CD4-positive, alpha-beta T cell treated with Interleukin-21 for 1 hour (primary cell): ENCODE measurements at regions not wholly inside any gene's neighbourhood (a gene's known extent, or its start where the extent isn't known, plus 50 kb on each side); places are given as distances from the start of the nearest gene placed in this dataset.
"Not testable (repeated sequence)": the region's sequence is repeated elsewhere in the genome, so short reads cannot be mapped to it uniquely, and the experiment has no call there.

ENCODE experiments used
- DNase-seq: peaks from one replicate; pipeline ENCODE4 v3.0.0-alpha.2; 2020

DNA sequence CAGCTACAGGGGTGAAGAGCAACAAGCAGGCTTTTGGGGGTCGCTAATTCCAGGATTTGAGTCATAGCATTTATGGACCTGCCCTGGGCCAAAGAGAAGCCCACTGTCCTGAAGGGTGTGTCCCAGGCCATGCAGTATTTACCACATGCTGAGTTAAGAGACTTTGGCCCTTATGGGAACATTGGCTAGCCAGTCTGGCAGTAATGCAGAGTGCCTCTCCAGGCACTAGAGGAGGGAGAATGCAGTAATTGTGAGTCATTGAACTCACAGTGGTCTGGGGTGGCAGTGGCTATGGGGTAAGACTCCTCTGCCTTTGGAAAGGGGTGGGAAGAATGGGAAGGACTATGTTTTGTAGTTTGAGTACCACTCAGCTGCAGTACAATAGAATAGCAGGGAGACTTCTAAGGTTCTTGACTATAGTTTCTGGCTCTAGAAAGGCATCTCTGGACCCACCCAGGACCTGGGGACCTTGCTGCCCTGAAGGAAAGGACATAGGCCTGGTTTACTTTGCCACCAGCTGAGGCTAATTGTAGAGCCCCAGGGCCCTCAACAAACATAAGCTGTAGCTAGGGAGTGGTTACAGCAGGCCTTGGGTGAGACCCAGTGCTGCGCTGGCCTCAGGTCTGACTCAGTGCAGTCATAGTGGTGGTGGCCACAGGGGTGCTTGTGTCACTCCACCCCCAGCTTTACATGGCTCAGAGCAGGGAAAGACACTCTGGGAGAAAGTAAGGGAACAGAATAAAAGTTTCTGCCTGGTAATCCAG lies 520.9 kb downstream of the HTR1B start:
- DNase-seq, result no peak

DNA sequence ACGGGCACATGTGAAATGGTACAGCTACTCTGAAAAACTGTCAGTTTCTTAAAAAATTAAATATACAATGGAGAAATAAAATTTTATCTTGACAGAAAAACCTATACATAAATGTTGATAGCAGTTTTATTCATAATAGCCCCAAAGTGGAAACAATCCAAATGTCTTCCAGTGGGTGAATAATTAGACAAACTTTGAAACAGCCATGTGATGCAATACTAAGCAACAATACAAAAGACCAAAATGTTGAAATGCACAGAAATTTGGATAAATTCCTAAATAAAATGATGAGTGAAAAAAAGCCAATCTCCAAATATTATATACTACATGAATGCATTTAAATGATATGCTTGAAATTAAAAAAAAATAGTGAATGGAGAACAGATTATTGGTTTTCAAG lies 523.1 kb downstream of the HTR1B start:
- DNase-seq, result no peak

DNA sequence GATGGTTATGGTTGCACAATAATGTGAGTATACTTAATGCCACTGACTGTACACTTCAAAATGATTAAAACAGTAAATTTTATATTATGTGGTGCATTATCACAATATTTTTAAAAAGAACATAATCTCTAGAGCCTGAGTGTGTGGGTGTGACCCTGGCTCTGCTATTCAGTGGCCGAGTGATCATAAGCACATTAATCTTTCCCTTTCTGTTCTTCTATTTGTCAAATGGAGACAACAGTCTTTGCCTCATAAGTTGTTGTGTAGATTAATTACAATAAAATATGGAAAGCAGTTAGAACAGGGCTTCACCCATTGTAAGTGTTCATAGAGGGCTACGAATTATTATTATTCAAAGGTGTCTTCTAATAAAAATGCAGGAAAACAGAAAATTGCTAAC lies 548.6 kb downstream of the HTR1B start:
- no peak for DNase-seq

DNA sequence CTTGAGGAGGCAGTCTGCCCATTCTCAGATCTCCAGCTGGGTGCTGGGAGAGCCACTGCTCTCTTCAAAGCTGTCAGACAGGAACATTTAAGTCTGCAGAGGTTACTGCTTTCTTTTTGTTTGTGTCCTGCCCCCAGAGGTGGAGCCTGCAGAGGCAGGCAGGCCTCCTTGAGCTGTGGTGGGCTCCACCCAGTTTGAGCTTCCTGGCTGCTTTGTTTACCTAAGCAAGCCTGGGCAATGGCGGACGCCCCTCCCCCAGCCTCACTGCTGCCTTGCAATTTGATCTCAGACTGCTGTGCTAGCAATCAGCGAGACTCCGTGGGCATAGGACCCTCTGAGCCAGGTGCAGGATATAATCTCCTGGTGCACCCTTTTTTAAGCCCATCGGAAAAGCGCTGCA lies 557.8 kb downstream of the HTR1B start:
- not testable (repeated sequence) for DNase-seq

DNA sequence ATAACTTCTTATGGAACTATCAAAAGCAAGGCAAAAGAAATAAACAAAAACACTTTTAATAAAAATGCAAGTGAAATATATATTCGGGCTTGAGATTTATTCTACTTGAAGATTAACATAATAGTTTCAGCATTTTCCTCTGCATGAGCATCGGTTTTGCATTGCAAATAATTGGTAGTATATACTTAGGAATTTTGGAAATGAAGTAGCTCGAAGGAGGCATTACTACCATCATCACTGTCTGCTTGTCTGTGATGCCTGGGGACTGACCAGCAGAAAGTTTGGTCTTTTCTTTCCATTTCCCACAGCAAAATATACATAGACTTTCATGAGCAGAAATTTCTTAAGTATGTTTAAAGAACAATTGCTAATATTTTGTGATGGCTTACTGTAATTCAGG lies 570.7 kb downstream of the HTR1B start:
- DNase-seq, result no peak

DNA sequence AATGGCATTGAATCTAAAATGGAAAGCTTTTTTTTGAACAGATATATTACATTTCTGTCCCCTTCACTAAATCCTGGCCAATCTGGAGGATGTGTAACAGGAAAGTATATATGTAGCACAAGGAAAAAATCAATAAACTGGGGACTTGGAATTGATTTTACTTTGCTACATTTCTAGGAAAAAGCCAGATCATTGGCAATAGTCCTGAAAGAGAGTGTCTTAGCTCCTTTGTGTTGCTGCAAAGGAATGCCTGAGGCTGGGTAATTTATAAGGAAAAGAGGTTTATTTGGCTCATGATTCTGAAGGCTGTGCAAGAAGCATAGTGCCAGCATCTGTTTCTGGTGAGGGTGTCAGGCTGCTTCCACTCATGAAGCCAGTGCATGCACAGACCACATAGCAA lies 574.9 kb downstream of the HTR1B start:
- DNase-seq, result no peak

DNA sequence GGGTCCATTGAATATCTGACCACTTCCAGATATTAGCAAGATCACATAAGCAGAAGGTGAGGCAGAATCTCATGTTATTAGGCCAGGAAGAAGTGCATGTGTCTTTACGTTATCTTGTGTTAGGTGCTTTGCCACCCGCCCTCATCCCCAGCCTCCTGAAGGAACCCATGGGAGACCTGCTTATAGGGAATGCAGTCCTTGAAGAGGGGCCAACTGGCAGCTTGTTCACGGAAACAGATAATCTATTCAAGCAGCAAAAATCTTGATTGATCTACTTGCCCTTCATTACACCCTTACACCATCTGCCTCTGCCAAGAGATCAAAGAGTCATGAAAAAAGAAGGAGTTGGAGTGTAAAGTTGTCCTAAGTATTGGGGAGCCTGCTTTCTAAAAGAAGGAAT lies 576.4 kb downstream of the HTR1B start:
- no peak for DNase-seq

DNA sequence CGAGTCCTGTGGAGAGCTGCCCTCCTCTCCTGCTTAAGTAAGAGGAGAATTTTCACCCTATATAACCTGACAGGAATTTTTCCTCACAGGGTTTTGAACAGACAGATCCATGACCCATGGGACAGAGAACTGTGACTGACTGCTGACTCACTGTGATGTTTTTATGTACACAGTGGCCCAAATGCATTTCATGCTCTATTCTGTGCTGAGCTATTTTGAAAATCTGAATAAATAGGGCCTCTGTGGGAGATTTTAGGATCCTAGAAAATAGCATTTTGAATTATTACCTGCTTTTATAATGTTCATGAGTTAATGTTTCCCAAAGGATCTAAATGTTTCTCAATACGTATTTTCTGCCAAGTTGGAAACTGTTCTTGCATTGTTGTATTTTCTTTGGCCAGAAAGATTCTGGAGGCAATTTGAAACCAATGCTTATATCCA lies 577.4 kb downstream of the HTR1B start:
- no peak for DNase-seq

DNA sequence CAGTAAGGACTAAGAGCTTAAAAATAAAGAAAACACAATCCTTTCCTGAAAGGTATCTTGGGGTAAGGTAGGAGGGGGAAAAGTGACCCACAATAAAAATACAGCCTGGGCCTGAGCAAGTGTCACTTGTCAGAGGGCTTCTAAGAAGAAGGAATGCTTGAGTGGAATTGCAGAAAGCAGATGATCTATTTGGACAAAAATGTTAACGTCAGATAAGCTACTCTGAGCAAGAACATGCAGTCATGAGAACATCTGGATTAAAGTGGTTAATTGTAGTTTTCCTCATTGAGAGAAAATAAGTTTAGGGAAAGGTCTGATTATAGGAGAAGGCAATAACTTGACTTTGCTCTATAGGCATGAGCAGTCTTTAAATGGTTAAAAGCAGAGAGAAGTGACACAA lies 581.9 kb downstream of the HTR1B start:
- DNase-seq, result no peak

DNA sequence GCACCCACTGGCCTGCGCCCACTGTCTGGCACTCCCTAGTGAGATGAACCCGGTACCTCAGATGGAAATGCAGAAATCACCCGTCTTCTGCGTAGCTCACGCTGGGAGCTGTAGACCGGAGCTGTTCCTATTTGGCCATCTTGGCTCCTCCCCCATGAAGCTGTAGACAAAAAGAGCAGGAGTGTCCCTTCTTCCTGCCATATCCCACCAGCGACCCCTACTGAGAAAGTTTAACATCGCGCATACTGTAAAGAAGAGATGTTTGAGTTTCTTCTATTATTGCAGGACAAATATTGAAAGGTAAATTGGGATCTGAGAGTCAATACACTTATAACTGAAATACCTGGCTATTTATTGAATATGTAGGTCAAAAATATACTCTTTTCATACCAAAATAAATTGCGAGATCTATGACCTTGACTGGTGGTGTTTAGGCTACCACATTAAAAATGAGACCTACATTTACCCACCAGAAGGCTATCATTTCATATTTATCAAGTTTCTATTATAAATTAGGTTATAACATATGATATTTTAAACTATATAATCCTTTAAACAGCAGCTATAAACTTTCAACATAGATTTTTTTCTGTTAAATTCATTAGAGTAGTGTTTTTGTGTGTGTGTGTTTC lies 586.3 kb downstream of the HTR1B start:
- DNase-seq, result no peak

DNA sequence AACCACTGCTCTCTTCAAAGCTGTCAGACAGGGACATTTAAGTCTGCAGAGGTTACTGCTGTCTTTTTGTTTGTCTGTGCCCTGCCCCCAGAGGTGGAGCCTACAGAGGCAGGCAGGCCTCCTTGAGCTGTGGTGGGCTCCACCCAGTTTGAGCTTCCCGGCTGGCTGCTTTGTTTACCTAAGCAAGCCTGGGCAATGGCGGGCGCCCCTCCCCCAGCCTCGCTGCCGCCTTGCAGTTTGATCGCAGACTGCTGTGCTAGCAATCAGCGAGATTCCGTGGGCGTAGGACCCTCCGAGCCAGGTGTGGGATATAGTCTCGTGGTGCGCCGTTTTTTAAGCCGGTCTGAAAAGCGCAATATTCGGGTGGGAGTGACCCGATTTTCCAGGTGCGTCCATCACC lies 586.9 kb downstream of the HTR1B start:
- DNase-seq, result not testable (repeated sequence)

DNA sequence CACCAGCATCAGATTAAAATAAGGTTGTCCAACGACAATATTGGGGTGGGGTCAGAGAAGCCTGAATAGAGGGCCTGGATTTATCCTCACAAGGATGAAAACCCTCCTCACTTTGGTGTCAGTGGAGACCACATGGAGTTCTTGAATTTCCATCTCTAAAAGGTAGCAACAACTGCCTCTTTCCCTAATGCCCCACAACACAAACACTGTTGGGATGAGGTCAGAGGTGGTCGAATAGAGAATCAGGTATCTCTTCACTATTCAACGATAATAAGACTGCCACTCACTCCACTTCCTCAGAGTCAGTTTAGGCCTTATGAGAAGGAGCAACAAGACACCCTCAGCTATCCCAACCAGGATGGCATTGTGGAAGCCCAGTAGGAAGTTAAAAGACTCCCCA lies 596.1 kb downstream of the HTR1B start:
- DNase-seq, result no peak

DNA sequence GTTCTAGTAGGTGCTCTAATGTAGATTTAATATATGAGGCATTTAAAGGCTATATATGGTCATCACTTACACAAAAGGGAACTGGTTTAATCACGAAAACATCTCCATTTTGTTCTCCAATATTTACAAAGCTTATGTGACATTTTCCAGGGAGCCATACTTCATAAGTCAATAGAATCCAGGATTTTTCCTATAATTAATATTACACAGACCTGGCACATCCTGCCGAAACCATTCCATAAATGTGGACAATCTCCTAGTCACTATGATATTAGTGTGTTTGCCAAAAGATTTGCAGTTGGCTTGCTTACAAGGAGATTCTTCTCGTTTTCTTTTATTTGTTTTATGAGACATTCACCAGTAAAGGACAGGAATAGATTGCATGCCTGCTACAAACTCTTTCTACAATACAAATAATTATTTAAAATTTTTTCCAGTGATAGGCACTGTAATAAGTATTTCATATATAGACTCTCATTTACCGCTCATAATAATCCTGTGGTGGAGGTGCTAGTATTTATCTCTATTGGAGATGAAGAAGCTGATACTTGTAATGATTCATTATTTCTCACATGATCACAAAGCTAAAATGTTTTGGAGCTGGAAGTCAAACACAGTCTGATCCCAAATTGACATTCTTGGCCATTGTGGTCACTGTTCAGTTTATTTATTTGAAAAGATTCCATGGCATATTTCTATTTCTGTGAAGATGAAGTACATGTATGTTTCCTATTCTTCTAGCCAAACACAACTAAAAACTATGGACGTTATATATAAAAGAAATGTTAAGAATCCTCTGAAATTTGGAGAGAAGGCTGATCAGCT lies 597.0 kb downstream of the HTR1B start:
- DNase-seq, result peak; percentile 1

DNA sequence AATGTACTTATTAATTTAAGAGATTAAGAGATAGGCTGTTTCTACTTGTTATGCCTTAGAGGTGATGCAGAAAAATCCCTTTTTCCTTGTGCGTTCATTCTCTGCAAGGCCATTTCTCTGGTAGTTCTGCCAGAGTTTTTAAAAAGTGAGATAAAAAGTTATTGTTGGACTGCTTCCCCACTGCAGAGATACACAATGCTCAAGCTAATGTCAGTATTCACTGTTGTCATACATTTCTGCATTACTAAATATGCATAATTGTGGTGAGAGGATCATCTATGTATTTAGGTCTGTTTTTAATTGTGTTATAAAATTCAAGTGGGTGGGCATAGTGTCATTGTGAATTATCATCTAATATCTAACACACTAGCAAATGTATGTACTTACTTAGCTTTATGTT lies 600.4 kb downstream of the HTR1B start:
- DNase-seq, result no peak

DNA sequence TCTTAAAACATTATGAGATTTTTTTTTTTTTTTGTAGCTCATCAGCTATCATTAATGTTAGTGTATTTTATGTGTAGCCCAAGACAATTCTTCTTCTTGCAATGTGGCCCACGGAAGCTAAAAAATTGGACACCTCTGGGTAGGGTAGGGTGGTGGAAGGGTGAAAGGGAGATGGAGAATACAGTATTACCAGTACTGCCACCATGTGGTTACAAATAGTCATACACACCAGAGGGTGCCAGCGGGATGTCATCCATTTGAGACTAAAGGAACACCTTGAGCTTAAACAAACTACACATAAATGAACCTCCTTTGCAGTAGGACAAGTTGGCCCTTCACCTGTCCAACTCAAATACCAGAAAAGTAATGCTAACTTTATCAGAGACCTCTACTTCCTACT lies 601.9 kb downstream of the HTR1B start:
- DNase-seq, result no peak

DNA sequence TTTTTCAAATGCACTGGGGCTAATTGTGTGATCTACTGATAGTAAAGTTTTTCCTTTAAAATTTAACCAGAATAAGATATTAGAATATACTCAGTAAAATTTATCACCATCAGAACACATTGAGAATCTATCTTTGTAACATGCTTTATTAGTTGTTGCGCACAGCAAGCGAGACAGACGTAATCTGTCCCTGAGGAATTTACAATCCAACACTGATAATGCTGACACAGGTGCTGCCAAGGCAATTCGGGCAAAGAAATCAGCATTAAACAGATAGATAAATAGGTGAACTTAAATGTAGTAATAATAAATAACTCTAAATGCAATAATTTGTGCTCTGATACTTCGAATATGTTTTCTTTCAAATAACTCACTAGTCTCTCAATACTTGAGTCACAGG lies 607.2 kb downstream of the HTR1B start:
- DNase-seq, result no peak

DNA sequence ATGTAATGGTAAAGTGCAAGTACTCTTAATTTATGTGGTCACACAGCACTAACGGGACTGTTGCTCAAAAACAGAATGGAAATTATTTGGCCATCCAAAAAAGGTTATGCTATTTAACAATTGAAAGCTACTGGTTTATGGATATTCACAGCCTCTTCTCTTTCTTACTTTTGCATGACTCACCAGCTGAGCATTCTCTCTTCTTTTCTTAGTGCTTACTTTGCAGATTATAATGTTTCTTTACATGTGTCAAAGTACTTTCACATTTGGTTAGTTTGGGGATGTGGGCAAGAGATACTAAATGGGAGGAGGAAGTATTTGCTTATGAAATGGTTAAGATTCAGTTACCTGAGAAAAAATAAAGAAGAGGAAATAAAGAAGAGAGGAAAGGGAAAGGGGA lies 610.5 kb downstream of the HTR1B start:
- DNase-seq, result no peak

DNA sequence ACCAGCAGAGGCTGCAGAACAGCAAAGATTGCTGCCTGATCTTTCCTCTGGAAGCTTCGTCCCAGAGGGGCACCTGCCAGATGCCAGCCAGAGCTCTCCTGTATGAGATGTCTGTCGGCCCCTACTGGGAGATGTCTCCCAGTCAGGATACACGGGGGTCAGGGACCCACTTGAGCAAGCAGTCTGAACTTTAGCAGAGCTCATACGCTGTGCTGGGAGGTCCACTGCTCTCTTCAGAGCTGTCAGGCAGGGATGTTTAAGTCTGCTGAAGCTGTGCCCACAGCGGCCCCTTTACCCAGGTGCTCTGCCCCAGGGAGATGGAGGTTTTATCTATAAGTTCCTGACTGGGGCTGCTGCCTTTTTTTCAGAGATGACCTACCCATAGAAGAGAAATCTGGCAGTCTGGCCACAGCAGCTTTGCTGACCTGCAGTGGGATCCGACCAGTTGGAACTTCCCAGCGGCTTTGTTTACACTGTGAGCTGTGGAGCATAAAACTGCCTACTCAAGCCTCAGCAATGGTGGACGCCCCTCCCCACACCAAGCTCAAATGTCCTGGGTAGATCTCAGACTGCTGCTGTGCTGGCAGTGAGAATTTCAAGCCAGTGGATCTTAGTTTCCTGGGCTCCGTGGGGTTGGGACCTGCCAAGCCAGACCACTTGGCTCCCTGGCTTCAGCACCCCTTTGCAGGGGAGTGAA lies 613.9 kb downstream of the HTR1B start:
- not testable (repeated sequence) for DNase-seq

DNA sequence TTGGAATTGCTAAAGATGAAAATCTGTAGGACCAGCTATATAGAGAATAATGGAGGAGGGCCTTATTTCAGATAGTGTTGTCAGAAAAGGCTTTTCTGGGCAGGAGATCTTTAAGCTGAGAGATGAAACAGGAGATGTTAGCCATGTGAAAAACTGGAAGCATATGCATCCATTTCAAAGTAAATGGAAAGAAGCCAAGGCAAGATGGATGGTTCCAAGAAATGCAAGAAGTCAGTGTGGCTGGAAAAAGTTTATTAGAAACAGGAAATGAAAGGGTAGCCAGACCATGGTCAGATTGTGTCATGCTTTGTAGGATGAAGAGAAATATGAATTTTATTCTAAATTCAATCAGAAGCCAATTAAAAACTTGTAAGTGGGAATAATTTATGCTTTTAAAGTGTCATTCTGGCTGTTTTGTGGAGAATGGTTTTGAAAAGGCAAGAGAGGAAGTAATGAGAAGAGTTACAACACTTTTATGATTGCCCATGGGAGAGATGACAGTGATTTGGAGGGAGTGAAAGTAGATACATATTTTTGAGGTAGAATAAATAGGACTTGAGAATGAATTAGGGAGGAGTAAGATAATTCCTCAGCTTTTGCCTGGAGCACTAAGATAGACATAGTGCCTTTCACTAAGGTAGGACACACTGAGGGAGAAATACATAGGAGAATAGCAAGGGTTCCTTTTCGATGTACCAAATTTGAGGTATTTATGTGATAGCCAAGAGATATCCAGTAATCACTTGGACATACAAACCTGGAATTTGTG lies 620.1 kb downstream of the HTR1B start:
- no peak for DNase-seq

DNA sequence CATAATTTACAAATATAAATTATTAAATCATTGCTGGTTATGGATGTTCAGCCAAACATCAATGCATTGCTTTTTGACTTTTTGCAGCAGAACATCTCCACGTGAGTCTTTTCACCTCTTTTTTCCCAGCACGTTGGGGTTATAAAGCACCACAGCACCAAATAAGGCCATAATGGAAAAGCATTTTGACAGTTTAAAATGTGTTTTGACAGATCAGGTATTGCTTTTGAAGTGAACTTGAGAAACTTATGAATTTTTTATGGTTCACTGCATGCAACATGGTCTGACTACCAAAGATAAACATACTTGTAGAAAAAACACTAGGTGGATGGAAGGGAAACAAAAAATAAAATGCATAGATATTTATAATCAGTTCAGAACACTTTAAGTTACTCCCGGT lies 622.4 kb downstream of the HTR1B start:
- no peak for DNase-seq

DNA sequence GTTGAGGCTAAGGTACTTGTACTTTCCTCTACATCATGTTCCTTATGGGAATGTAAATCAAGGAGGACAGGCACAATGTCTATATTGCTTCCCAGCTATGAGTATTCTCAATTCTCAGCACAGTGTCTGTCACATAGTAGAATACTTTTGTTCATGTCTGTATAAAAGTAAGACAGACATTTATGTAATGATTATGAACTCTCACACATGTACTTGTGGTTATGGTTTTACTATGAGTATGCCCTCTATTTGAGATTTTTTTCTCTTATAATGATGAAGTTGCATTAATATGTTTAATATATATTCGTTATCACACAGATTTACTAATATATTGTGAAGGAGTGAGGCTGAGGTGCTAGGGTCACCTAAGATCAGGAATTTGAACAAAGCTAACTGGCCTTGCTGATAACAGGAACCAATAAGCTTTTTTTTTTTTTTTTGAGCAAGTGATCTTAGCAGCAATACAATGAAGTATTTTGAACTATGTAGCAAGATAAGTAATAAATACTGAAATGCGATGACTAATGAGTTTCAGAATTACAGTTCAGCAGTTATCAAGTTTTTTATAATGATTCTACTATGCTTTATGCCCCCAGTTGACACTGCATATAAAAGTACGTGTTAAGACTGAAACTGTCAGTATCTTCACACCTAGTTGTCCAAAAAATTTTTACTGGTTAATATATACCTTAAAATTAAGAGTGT lies 623.1 kb downstream of the HTR1B start:
- no peak for DNase-seq

DNA sequence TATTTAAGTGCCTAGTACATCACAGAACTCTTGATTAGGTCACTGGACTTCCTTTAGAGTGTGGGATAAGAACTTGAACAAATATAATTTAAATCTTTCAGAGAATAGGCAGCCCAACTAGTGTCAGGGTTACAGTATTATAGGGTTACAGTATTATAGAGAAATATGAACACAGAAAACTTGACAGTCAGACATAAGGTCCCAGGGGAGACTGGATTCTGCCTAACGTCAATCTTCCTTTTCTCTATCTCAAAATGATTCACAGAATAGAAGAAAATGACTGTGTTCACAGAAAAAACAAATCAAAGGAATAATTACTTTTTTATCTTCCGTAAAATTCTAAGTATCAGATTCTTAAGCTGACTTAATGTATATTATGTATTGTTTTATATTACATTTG lies 623.8 kb downstream of the HTR1B start:
- DNase-seq, result no peak
